ENCODE measurements at regions not wholly inside any gene's neighbourhood (a gene's known extent, or its start where the extent isn't known, plus 50 kb on each side); places are given as distances from the start of the nearest gene placed in this dataset.

DNA sequence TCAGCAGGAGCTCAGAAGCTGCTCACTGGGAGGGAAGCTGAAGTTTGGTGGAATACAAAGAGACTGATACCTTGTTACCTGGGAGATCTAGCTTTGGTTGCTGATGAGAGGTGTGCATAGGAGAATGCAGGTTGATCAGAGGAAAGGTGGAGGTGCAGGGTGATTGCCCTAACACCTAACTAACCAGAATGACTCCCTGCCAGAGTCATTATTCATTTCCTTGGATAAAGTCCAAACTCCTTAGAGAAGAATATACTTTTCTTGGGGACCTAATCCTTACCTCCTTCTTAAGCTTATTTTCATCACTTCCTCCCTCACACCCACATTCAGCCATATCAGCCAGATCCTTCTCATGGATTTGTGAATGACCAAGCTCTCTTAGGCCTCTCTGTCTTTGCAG is 814.2 kb upstream of the TENM4 start:
- no peaks in the 10 kb centered on the region for H3K9me3 ChIP-seq
- intact Hi-C loops (cut with DNase I; ENCODE audit: low total_unique reads), result no loop called here
- TF ChIP-seq, protein P1, sequence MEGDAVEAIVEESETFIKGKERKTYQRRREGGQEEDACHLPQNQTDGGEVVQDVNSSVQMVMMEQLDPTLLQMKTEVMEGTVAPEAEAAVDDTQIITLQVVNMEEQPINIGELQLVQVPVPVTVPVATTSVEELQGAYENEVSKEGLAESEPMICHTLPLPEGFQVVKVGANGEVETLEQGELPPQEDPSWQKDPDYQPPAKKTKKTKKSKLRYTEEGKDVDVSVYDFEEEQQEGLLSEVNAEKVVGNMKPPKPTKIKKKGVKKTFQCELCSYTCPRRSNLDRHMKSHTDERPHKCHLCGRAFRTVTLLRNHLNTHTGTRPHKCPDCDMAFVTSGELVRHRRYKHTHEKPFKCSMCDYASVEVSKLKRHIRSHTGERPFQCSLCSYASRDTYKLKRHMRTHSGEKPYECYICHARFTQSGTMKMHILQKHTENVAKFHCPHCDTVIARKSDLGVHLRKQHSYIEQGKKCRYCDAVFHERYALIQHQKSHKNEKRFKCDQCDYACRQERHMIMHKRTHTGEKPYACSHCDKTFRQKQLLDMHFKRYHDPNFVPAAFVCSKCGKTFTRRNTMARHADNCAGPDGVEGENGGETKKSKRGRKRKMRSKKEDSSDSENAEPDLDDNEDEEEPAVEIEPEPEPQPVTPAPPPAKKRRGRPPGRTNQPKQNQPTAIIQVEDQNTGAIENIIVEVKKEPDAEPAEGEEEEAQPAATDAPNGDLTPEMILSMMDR (IDR thresholded peaks at IDR 0.05), result no peak
- TF ChIP-seq POLR2A (IDR thresholded peaks at IDR 0.05), result no peak
- DNase-seq, result no peak
- no peak overlapping the region for H3K27ac ChIP-seq
- H3K4me3 ChIP-seq, result no peak overlapping the region
- no peaks in the 10 kb centered on the region for H3K4me1 ChIP-seq
- no peaks in the 10 kb centered on the region for H3K36me3 ChIP-seq (ENCODE audit: low read depth, missing control alignments)
- H3K27me3 ChIP-seq, result no peaks in the 10 kb centered on the region

DNA sequence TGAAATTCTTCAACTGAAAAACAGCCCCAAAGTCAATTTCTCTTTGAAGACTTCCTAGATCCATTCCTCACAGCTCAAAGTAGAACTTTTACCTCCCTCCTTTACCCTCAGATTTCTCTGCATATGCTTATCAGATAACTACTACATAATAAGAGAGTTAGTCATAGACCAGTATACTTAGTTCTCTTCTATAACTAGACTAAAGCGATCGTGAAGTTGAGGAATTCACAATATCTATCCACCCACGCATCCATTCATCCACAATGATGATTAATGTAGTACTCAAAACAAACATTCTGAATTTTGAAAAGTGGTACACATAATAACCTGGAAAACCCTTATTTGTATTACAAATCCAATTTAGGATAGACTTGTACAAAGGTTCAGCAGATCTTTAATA is 800.9 kb upstream of the TENM4 start:
- no peak overlapping the region for H3K4me3 ChIP-seq
- no peaks in the 10 kb centered on the region for H3K27me3 ChIP-seq
- intact Hi-C loops (cut with DNase I; ENCODE audit: low total_unique reads), result no loop called here
- no peaks in the 10 kb centered on the region for H3K4me1 ChIP-seq
- DNase-seq, result no peak
- no peak overlapping the region for H3K27ac ChIP-seq
- no peaks in the 10 kb centered on the region for H3K9me3 ChIP-seq
- no peaks in the 10 kb centered on the region for H3K36me3 ChIP-seq (ENCODE audit: low read depth, missing control alignments)
- WGBS, 2 donors, result 66 to 72% methylated on average over 3 of the region's 3 CpGs
- TF ChIP-seq POLR2A (IDR thresholded peaks at IDR 0.05), result no peak
- TF ChIP-seq, protein P1 (IDR thresholded peaks at IDR 0.05), result no peak

DNA sequence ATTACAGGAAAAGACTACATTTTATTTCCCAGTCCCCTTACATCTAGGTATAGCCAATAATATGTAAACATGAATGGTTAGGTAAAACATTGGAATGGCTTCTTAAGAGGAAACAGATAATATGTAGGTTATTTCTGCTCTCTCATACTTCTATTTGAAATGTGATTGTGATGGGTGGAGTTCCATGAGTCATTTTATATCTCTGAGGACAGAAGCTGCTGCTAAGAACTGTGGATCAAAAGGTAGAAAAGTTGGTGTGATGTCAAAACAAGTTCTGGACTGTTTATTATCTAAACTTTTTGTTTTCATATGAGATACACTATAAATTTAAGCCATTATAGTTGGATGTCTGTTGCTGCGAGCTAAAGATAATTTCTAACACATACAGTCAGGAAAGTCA is 799.4 kb upstream of the TENM4 start:
- Histone ChIP-seq H3K27ac (no peak overlapping the region), H3K9me3 (no peaks in the 10 kb centered on the region), H3K4me1 (no peaks in the 10 kb centered on the region), H3K4me3 (no peak overlapping the region), H3K27me3 (no peaks in the 10 kb centered on the region), H3K36me3 (ENCODE audit: low read depth, missing control alignments) (no peaks in the 10 kb centered on the region)
- intact Hi-C loops (cut with DNase I; ENCODE audit: low total_unique reads), result no loop called here
- WGBS, 2 donors, result 56 to 69% methylated on average over 1 of the region's 1 CpG
- TF ChIP-seq, protein P1 (IDR thresholded peaks at IDR 0.05), result no peak
- TF ChIP-seq POLR2A (IDR thresholded peaks at IDR 0.05), result no peak
- no peak for DNase-seq

DNA sequence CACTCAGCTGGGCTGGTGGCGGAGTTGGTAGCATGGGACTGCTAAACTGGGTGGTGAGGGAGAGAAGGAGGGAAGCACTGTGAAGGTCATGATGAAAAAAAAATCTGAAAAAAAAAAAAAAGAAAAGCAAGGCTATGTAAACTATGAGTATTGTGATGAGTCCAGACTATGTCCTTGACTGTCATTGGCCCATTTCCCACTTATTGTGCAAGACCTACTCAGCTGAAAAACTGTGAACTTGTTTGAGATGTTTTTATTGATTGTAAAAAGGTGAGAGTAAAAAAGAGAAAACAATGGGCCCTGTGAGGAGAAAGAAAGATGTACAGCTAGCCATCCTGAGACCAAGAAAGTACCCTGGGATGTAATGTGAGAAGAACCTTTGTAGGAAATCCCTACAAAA is 798.4 kb upstream of the TENM4 start:
- H3K4me1 ChIP-seq, result no peaks in the 10 kb centered on the region
- H3K9me3 ChIP-seq, result no peaks in the 10 kb centered on the region
- WGBS, 2 donors, result 28 to 48% methylated on average over 1 of the region's 1 CpG
- DNase-seq, result peak; percentile 27
- no peak for TF ChIP-seq POLR2A (IDR thresholded peaks at IDR 0.05)
- TF ChIP-seq, protein P1 (IDR thresholded peaks at IDR 0.05), result no peak
- intact Hi-C loops (cut with DNase I; ENCODE audit: low total_unique reads), result no loop called here
- H3K4me3 ChIP-seq, result no peak overlapping the region
- H3K36me3 ChIP-seq (ENCODE audit: low read depth, missing control alignments), result no peaks in the 10 kb centered on the region
- H3K27ac ChIP-seq, result no peak overlapping the region
- H3K27me3 ChIP-seq, result no peaks in the 10 kb centered on the region

DNA sequence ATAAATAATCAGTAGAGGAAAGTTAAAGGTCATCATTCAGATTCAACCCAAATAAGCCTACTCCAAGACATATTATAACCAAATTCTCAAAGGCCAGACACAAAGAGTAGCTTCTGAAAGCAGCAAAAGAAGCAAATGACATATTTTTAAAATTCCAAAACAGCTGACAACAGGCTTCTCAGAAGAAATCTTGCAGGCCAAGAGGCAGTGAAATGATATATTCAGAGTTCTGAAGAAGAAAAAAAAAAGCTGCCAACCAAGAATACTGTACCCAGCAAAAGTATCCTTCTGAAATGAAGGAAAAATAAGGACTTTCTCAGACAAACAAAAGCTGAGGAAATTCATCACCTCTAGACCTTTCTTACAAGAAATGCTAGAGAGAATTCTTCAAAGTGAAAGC is 787.1 kb upstream of the TENM4 start:
- peaks cover 10% of the 10 kb centered on the region for H3K4me1 ChIP-seq
- no peak overlapping the region for H3K4me3 ChIP-seq
- no peaks in the 10 kb centered on the region for H3K36me3 ChIP-seq (ENCODE audit: low read depth, missing control alignments)
- intact Hi-C loops (cut with DNase I; ENCODE audit: low total_unique reads), result no loop called here
- H3K27me3 ChIP-seq, result no peaks in the 10 kb centered on the region
- no peaks in the 10 kb centered on the region for H3K9me3 ChIP-seq
- DNase-seq, result no peak
- TF ChIP-seq, protein P1 (IDR thresholded peaks at IDR 0.05), result no peak
- TF ChIP-seq POLR2A (IDR thresholded peaks at IDR 0.05), result no peak
- H3K27ac ChIP-seq, result no peak overlapping the region
